Natural killer cell treated with Interleukin-12 subunit alpha and Interleukin-12 subunit beta and Interleukin-15 and Interleukin-18, amount 100 ng/mL, for 72 hours (primary cell): ENCODE measurements at regions not wholly inside any gene's neighbourhood (a gene's known extent, or its start where the extent isn't known, plus 50 kb on each side); places are given as distances from the start of the nearest gene placed in this dataset.

Experiments
- ATAC-seq, 2 donors: fragments of 150-1000 bp; cut with Tn5 transposase in 1 of 2; sonication (Bioruptor Pico), chemical (Tn5 transposase) in 1 of 2; 2 replicates each; pipeline ENCODE4 v1.10.0; 2021
- DNase-seq: peaks from one replicate; pipeline ENCODE4 v3.0.0; 2022; ENCODE audit warnings: low spot score
- H3K27ac Mint-ChIP-seq, 2 donors: 1 replicate in 1 of 2; 2 replicates in 1 of 2; pipeline ENCODE4 v1.8.0; 2022; ENCODE audit warnings: mixed read lengths in 2 of 2, mild to moderate bottlenecking in 1 of 2, moderate library complexity in 1 of 2
- H3K27me3 Mint-ChIP-seq, 2 donors: 1 replicate in 1 of 2; 2 replicates in 1 of 2; pipeline ENCODE4 v1.8.0; 2022; ENCODE audit warnings: mixed read lengths in 2 of 2
- H3K36me3 Mint-ChIP-seq: one replicate; pipeline ENCODE4 v1.8.0; 2022; ENCODE audit warnings: mixed read lengths
- H3K4me1 Mint-ChIP-seq, 2 donors: 1 replicate in 1 of 2; 2 replicates in 1 of 2; pipeline ENCODE4 v1.8.0; 2022; ENCODE audit warnings: low read depth in 2 of 2, mixed read lengths in 2 of 2, mild to moderate bottlenecking in 1 of 2
- H3K4me3 Mint-ChIP-seq: one replicate; pipeline ENCODE4 v1.8.0; 2022; ENCODE audit warnings: mixed read lengths
- H3K9me3 Mint-ChIP-seq: 2 replicates; pipeline ENCODE4 v1.8.0; 2022; ENCODE audit warnings: mixed read lengths

DNA sequence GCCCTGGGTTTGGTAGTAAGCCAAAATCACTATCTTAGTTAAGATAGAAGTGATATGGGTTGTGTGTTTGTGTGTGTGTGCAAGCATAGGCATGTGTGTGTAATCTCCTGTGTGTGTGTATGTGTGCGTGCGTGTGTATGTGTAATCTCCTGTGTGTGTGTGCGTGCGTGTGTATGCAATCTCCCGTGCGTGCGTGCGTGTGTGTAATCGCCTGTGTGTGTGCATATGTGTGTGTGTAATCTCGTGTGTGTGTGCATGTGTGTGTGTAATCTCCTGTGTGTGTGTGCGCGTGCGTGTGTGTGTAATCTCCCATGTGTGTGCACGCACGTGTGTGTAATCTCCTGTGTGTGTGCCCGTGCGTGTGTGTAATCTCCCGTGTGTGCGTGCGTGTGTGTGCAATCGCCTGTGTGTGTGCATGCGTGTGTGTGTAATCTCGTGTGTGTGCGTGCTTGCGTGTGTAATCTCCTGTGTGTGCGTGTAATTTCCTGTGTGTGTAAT is 219.3 kb upstream of the GGTLC1 start:
- Mint-ChIP-seq H3K27ac (no peak overlapping the region), H3K9me3 (peaks cover 10% of the 10 kb centered on the region), H3K27me3 (peaks cover 19 to 34% of the 10 kb centered on the region in 2 donors), H3K4me1 (peaks cover 0 to 10% of the 10 kb centered on the region in 2 donors), H3K36me3 (peaks cover 4% of the 10 kb centered on the region), H3K4me3 (no peak overlapping the region)
- no peak for ATAC-seq
- DNase-seq, result no peak

DNA sequence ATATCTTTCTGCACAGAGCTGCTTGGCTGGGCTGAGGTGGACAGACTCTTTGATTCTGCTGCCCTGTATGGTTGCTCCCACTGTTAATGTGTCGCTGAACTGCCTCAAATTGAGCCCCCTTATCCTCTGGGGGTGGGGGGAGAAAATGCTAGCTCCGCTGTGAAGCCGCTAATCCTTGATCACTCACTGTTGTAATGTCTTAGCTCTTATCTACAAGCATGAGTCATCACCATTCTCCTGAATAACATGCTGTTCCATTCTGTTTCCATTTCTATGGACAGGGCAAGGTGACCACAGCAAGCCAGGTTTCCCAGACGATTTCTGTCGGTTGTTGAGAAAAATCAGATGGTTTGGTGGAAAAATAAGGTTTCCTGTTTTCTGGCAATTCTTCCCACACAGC is 218.4 kb upstream of the GGTLC1 start:
- ATAC-seq, result no peak

DNA sequence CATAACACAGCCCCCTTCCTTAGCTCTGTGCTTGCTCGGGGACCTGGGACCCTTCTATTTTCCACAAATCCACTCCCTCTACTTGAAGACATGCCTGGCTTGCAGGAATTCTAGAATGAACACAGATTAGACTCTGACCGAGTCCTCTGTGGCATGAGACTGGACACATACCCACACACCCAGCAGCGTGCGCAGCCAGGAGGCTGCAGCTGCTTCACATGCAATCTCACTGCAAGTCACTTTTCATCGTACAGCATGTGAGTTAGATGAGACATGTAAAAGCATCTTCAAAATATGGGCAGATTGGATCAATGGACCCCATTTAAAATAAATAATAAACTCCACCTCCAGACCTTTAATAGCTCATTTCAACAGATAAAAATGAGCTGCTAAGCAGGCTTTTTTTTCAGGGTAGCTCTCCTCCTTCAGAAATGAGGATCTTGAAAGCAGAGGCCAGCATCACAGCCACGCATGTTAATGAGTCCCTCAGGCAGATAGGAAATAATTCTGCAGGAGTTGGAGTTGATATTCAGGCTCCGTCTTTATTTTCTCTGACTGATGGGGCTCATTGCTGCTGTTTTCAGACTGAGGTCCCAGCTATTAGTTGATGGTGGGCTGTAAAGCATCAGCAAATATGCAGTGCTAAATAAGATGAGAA is 215.1 kb upstream of the GGTLC1 start:
- Mint-ChIP-seq H3K36me3 (no peaks in the 10 kb centered on the region), H3K9me3 (peaks cover 10% of the 10 kb centered on the region), H3K4me3 (no peak overlapping the region), H3K27me3 (peaks cover 3 to 17% of the 10 kb centered on the region in 2 donors), H3K4me1 (peaks cover 0 to 9% of the 10 kb centered on the region in 2 donors), H3K27ac (no peak overlapping the region)
- ATAC-seq (no peak), DNase-seq (no peak)

More for the DNA sequence above, 218.4 kb upstream of the GGTLC1 start:
- H3K36me3 Mint-ChIP-seq, result no peaks in the 10 kb centered on the region
- H3K27me3 Mint-ChIP-seq, result peaks cover 10 to 26% of the 10 kb centered on the region in 2 donors
- H3K9me3 Mint-ChIP-seq, result peaks cover 10% of the 10 kb centered on the region
- H3K4me3 Mint-ChIP-seq, result no peak overlapping the region
- DNase-seq, result no peak
- no peak overlapping the region for H3K27ac Mint-ChIP-seq
- peaks cover 0 to 10% of the 10 kb centered on the region in 2 donors for H3K4me1 Mint-ChIP-seq

DNA sequence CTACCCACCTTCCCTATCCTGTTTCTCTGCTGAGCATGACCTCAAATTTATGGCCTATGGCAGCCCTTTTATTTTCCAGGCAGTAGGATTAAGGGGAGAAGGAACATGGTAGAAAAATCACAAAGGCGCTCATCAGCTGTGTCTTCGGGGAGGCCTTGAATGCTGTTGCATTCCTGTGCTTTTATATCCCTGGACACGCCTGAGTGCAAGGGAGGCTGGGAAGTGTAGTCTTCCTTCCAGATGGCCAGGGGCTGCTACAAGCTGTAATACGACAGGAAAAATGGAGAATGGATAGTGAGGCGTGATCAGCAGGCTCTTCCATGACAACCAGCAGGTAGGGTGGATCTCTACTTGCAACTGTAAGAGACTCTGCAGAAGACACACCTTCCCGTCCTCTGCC is 210.9 kb upstream of the GGTLC1 start:
- Mint-ChIP-seq H3K9me3 (no peaks in the 10 kb centered on the region), H3K4me1 (no peaks in the 10 kb centered on the region), H3K27me3 (peaks cover 3 to 15% of the 10 kb centered on the region in 2 donors), H3K4me3 (no peak overlapping the region), H3K36me3 (no peaks in the 10 kb centered on the region), H3K27ac (no peak overlapping the region)
- DNase-seq (no peak), ATAC-seq (no peak)

DNA sequence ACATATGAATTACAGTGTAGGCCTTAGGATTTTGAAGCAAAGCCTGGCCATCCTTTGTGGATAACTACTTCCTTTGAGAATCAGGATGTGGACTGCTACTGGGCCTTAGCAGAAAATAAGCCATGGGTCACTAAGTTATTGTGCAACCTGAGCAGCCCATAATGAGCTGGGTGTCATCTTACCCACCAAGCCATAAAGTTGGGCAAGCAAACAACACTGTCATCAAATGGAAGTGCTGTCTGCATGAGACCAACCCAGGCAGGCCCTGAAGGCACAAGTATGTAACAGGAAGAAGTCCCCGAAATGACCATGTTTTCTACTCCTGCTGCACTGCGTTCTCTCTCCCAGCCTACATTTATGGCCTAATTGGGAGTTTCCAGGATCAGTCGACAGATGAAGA is 205.6 kb upstream of the GGTLC1 start:
- DNase-seq, result no peak
- no peak overlapping the region for H3K27ac Mint-ChIP-seq

DNA sequence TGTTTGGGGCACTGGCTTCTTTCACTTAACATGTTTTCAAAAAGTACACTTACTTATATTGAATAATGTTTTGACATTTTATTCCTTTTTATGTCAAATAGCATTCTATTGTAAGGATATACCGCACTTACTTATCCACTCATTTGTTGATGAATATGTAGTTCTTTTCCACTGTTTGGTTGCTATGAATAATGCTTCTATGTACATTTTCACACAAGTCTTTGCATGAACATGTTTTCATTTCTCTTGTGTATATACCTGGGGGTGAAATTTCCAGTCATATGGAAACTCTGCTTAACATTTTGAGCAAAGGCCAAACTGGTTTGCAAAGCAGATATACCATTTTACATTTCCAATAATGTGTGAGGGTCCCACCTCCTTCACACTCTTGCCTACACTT is 202.3 kb upstream of the GGTLC1 start:
- H3K4me3 Mint-ChIP-seq, result no peak overlapping the region
- H3K27ac Mint-ChIP-seq, result no peak overlapping the region
- H3K36me3 Mint-ChIP-seq, result no peaks in the 10 kb centered on the region
- ATAC-seq (no peak), DNase-seq (no peak)
- H3K4me1 Mint-ChIP-seq, result no peaks in the 10 kb centered on the region
- H3K27me3 Mint-ChIP-seq, result peaks cover 0 to 7% of the 10 kb centered on the region in 2 donors
- H3K9me3 Mint-ChIP-seq, result peaks cover 3% of the 10 kb centered on the region

More for the DNA sequence above, 205.6 kb upstream of the GGTLC1 start:
- H3K4me1 Mint-ChIP-seq, result no peaks in the 10 kb centered on the region
- H3K9me3 Mint-ChIP-seq, result peaks cover 3% of the 10 kb centered on the region
- no peaks in the 10 kb centered on the region for H3K36me3 Mint-ChIP-seq
- peaks cover 3 to 11% of the 10 kb centered on the region in 2 donors for H3K27me3 Mint-ChIP-seq
- H3K4me3 Mint-ChIP-seq, result no peak overlapping the region
- no peak for ATAC-seq

DNA sequence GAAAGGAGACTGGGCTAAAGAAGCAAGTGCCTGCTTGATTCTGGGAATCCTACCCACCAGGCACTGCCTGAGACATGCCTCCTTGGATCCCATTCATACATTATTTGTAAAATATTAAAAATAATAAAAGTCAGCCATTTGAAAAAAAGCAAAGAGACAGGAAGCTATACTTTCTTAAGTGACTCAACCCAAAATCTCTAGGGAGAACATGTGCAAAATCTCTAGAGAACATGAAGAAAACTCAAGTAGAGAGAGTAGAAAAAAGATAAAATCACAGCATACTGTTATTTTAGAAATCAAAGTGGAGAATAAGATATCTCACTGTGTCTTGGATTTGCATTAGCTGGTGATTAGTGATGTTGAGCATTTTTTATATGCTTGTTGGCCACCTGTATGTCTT is 197.2 kb upstream of the GGTLC1 start:
- peaks cover 3% of the 10 kb centered on the region for H3K9me3 Mint-ChIP-seq

DNA sequence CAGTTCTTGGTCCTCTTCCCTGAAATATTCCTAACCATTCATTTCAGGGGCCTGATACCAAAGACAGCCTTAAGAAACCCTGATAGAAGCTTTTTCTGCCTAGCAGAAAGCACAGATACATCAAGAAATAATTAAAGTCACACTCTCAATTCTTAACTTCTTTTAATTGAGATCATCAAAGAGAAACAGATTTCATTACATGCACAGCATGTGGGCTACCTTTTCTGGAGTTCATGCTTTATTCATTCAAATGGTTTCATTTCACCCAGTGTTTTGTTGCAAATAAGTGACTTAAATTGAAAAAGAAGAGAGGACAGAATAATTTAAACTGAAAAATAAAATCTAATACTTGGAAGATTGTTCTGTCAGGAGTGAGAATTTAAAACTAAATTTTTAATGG is 192.6 kb upstream of the GGTLC1 start:
- Mint-ChIP-seq H3K4me1 (no peaks in the 10 kb centered on the region), H3K27ac (no peak overlapping the region), H3K9me3 (no peaks in the 10 kb centered on the region), H3K36me3 (no peaks in the 10 kb centered on the region), H3K27me3 (peaks cover 11 to 19% of the 10 kb centered on the region in 2 donors), H3K4me3 (no peak overlapping the region)
- no peak for ATAC-seq
- no peak for DNase-seq

More for the DNA sequence above, 197.2 kb upstream of the GGTLC1 start:
- Mint-ChIP-seq H3K36me3 (no peaks in the 10 kb centered on the region), H3K27me3 (peaks cover 1 to 5% of the 10 kb centered on the region in 2 donors), H3K4me1 (no peaks in the 10 kb centered on the region), H3K27ac (no peak overlapping the region), H3K4me3 (no peak overlapping the region)
- ATAC-seq (no peak), DNase-seq (no peak)

DNA sequence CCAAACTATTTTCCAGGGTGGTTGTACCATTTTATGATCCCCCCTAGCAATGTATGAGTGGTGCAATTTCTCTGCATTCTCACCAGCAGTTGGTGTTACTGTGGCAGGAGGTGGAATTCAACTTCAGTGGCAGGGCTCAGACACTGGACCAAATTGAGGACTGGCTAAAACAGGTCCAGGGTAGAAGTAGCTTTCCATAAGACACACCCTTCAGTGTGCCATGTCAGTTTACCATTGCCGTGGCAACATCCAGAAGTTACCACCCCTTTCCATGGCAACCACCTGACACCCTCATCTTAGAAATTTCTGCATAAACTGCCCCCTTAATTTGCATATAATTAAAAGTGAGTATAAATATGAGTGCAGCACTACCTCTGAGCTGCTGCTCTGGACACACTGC is 180.7 kb upstream of the GGTLC1 start:
- H3K4me1 Mint-ChIP-seq, result no peaks in the 10 kb centered on the region
- H3K9me3 Mint-ChIP-seq, result peaks cover 7% of the 10 kb centered on the region
- H3K27me3 Mint-ChIP-seq, result peaks cover 14 to 25% of the 10 kb centered on the region in 2 donors
- H3K36me3 Mint-ChIP-seq, result peaks cover 24% of the 10 kb centered on the region
- ATAC-seq (no peak), DNase-seq (no peak)
- H3K27ac Mint-ChIP-seq, result no peak overlapping the region
- H3K4me3 Mint-ChIP-seq, result no peak overlapping the region

DNA sequence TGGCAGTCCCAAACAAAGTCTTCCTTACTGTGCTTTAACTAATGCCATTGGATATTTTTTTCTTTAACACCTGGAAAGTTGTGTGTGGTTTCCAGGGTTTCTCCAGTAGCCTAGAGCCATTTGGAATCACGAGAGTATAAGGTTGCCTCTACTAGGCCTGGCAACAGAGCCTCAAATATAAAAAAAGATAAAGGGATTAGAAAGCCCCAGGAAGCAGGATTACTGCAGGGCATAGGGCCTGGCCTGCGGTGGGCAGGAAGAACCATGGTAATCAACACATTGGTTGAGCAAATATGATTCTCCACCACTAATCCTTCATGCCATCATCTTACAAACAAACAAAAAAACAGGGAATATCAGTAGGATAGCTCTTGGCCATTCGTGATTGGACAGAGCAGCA is 177.8 kb upstream of the GGTLC1 start:
- Mint-ChIP-seq H3K9me3 (no peaks in the 10 kb centered on the region), H3K4me3 (no peak overlapping the region), H3K36me3 (peaks cover 3% of the 10 kb centered on the region), H3K27me3 (peaks cover 2 to 9% of the 10 kb centered on the region in 2 donors), H3K27ac (peak overlapping the region in 1 of 2 donors; percentile 60), H3K4me1 (peaks cover 2 to 10% of the 10 kb centered on the region in 2 donors)
- DNase-seq (no peak), ATAC-seq (no peak)

DNA sequence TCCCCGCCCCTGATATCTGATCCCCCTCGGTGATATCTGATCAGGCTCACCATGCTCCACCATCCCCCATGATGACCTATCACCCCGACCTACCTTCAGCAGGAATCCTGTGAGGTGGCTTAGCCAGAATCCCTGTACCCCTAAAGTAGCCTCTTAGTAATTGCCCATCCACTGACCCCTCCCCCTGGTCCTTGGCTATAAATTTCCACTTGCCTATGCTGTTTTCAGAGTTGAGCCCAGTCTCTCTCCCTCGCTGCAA is 177.5 kb upstream of the GGTLC1 start:
- Mint-ChIP-seq H3K9me3 (no peaks in the 10 kb centered on the region), H3K36me3 (no peaks in the 10 kb centered on the region), H3K4me3 (no peak overlapping the region), H3K27me3 (peaks cover 2 to 6% of the 10 kb centered on the region in 2 donors), H3K27ac (peak overlapping the region in 1 of 2 donors; percentile 60), H3K4me1 (peaks cover 4 to 14% of the 10 kb centered on the region in 2 donors)
- DNase-seq (no peak), ATAC-seq (no peak)

DNA sequence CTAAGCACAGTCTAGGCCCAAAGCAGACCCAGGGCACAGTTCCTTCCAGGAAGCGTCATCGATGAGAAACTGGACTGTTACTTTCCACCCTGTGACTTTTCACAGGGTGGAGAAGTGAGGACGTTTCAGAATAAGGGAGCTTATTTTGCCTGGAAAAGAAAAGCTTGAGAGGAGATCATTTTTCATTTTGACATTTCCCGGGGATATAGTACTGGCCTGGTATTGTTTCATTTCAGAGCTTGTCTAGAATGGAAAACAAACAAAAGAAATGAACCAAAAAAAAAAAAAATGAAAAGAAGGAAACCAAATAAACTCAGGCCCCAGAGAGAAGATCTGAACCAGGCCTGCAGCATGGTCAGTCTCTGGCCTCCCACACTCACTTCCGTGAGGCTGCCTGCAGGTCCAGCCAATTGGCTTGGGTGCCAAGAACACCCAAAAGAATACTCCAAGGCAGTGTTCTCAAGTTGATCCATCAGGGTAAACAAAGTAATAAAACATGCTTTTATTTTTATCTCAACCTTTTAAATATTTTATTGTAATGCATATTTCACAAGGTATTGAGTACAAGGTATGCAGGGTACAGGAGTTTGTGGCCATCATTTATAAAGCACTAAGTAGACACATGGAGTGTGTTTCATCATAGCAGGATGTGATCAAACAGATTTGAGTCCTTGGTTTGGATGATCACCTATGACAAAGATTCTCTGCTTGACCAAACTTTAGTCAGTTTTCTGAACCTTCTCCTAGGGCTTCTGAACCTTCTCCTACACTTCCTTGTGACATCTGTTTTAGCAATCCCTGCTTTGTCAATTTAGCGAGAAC is 176.9 kb upstream of the GGTLC1 start:
- Mint-ChIP-seq H3K27me3 (peaks cover under 1 to 2% of the 10 kb centered on the region in 2 donors), H3K9me3 (no peaks in the 10 kb centered on the region), H3K36me3 (no peaks in the 10 kb centered on the region), H3K27ac (peak overlapping the region in 1 of 2 donors; percentile 60), H3K4me3 (no peak overlapping the region), H3K4me1 (peaks cover 7 to 18% of the 10 kb centered on the region in 2 donors)
- DNase-seq (no peak), ATAC-seq (no peak)

DNA sequence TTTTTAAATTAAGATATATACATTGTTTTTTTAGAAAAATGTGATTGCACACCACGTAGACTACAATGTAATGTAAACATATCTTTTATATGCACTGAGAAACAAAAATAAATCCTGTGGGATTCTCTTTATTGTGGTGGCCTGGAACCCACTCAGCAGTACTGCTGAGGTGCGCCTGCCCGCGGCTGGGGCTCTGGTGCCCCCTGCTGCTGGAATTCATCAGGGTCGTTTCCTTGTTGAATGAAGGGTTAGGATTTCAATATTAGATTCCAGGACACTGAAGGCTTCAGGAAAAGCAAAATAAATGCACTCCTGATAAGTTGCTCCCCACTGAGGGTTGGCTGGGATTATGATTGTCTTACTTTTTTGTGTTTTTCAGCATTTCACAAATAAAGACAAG is 175.8 kb upstream of the GGTLC1 start:
- H3K9me3 Mint-ChIP-seq, result no peaks in the 10 kb centered on the region
- no peak overlapping the region for H3K27ac Mint-ChIP-seq
- no peak for DNase-seq
- H3K4me3 Mint-ChIP-seq, result no peak overlapping the region
- H3K27me3 Mint-ChIP-seq, result no peaks in the 10 kb centered on the region
- peak in 1 of 2 donors; percentile 51 for ATAC-seq
- no peaks in the 10 kb centered on the region for H3K36me3 Mint-ChIP-seq
- peaks cover 7 to 18% of the 10 kb centered on the region in 2 donors for H3K4me1 Mint-ChIP-seq

DNA sequence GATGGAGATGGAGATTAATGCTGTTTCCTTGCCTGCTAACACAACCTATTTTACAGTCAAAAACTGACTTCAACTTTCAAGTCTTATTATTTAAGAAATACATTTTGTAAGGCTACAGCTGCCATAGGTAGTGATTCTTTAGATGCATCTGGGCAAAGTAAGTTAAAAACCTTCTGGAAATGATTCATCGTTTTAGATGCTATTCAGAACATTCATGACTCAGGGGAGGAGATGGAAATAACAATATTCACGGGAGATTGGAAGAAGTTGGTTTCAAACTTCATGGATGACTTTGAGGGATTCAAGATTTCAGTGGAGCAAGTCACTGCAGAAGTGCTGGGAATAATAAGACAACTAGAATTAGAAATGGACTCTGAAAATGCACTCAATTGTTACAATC is 174.9 kb upstream of the GGTLC1 start:
- Mint-ChIP-seq H3K27ac (no peak overlapping the region), H3K4me1 (peaks cover 7 to 18% of the 10 kb centered on the region in 2 donors), H3K4me3 (no peak overlapping the region), H3K36me3 (no peaks in the 10 kb centered on the region), H3K9me3 (no peaks in the 10 kb centered on the region), H3K27me3 (no peaks in the 10 kb centered on the region)
- no peak for DNase-seq
- ATAC-seq, result no peak
